NCI-H69 (cell line): ENCODE measurements at regions not wholly inside any gene's neighbourhood (a gene's known extent, or its start where the extent isn't known, plus 50 kb on each side); places are given as distances from the start of the nearest gene placed in this dataset.
"Not testable (repeated sequence)": the region's sequence is repeated elsewhere in the genome, so short reads cannot be mapped to it uniquely, and the experiment has no call there.

ENCODE experiments used
- DNase-seq: peaks from one replicate; lab custom pipeline; 2025; lab: John Stamatoyannopoulos, UW

DNA sequence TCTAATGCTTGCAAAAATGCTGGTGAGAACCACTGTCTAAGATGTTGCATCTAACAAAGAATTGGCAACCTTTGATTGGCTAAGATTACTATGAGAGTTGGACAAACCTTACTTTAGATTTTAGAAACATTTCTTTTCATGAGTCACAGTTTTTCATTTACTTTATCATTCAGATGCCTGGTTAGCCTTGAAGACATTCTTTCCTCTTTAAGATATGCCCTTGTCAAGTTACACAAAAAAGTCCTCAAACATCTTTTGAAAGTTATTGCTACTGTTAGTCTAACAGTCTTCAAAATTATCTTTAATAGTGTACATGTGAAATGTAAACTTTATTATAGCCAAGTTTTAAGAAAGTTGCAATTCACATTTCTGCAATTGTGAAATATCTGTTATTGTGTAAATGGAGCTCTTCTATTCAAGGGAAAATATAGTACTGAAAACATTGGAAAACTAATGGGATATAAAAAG lies 276.3 kb downstream of the RND3 start:
- no peak for DNase-seq

DNA sequence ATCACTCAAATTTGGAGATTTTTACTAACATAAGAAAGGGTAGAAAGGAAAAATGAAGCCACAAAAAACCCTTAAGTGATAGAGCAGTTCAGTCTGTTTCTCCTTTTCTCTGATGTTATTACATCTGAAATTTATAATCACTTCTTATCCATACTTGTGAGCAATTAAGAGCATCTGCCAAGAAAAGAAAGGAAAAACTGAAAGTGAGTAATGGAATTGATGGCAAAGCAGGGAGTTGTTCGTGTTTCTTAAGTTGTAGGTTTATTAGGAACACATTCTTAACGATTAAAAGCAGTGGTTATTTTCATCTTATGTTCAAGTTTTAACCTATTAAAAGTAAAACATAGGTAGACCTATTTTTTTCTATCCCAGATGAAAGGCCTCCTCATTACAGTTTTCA lies 277.7 kb downstream of the RND3 start:
- DNase-seq = no peak

- no peak for DNase-seq
These were observed 278.8 kb downstream of the RND3 start for GRCh38 chr2:150208689-150209088.

DNA sequence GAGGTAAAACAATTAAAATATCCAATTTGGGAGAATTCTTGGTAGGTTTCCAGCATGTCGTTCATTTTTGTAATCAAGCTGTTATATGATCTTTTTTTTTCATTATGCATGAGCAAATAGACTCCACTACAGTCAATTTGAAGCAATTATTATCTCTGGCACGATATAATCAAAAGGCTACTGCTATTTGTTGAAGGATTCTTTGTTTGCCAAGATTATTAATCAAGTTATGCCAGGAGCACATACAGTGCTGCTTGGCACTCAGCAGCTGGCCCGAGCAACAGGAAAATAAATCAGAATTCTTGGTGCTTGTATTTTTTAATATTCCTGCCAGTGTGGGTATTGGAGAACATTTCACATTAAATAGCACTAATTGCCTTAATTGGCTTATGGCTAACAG lies 279.5 kb downstream of the RND3 start:
- peak; percentile 88 for DNase-seq

DNA sequence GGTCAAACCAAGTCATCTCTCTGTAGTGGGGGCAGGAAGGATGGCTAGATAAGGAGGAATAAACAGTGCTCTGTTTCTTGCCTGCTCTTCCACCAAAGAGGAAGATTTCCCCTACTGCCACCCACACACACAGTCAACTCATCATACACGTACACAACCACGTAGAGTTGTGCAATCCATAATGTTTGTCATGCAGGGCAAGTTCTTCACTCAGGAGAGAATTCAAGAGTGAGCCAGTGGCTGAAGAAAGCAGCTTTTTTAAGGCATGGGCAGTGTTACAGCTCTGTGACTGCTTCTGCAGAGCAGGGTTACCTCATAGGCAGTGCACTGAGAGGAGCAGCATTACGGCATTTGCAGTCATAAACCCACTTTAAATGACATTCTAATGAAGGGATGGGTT lies 283.0 kb downstream of the RND3 start:
- no peak for DNase-seq

- not testable (repeated sequence) for DNase-seq
These were observed 292.7 kb downstream of the RND3 start for GRCh38 chr2:150194816-150195215.

DNA sequence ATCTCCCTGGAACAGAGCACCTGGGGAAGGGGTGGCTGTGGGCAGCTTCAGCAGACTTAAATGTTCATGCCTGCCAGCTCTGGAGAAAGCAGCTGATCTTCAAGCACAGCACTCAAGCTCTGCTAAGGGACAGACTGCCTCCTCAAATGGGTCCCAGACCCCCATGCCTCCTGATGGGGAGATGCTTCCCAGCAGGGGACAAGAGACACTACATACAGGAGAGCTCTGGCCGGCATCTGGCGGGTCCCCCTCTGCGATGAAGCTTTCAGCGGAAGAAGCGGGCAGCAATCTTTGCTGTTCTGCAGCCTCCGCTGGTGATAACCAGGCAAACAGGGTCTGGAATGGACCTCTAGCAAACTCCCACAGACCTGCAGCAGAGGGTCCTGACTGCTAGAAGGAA lies 294.8 kb downstream of the RND3 start:
- no peak for DNase-seq

DNA sequence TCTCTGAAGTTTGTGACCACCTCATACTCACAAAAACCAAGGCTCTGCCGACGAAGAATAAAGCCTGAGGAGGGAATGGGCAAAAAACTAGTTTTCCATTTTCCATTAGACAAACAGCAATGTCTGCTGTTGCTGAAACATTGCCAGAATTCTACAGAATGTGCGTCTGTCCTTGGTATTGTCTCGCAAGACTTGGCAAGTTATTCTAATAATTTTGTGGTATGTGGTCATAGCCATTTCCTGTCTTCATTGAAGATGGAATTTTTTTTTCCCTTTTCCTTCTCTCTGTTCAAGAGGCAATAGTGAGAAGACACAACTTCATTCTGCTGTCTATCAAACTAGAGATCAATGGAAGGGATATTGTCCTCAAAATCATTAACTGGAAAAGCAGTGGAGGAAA lies 296.1 kb downstream of the RND3 start:
- no peak for DNase-seq

- DNase-seq = no peak
These were observed 296.9 kb downstream of the RND3 start for GRCh38 chr2:150190546-150190945.

GRCh38 chr2:150188800-150189199 lies 298.7 kb downstream of the RND3 start:
- no peak for DNase-seq

GRCh38 chr2:150188177-150188576 lies 299.3 kb downstream of the RND3 start:
- no peak for DNase-seq

GRCh38 chr2:150182566-150183235 lies 304.8 kb downstream of the RND3 start:
- DNase-seq = peak; percentile 60

DNA sequence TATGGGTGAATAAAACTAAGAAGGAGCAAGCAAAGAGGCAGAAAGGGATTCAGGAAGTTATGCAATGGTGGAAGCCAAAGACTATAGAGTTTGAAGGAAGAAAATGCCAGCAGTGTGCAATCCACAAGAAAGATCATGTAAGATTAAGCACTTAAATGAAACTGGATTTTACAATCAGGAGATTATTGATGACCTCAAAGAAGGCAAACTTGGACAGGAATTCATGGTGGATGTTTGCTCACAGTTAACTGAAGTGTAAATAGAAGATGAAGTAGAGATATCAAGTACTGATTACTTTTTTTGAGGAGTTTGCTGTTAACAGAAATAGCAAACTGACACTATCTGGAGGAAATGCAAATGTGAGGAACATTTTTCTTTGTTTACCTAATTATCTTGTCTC lies 308.9 kb downstream of the RND3 start:
- no peak for DNase-seq

GRCh38 chr2:150174971-150175421 lies 312.5 kb downstream of the RND3 start:
- no peak for DNase-seq

- DNase-seq = no peak
These were observed 313.2 kb downstream of the RND3 start for GRCh38 chr2:150174056-150174805.

DNA sequence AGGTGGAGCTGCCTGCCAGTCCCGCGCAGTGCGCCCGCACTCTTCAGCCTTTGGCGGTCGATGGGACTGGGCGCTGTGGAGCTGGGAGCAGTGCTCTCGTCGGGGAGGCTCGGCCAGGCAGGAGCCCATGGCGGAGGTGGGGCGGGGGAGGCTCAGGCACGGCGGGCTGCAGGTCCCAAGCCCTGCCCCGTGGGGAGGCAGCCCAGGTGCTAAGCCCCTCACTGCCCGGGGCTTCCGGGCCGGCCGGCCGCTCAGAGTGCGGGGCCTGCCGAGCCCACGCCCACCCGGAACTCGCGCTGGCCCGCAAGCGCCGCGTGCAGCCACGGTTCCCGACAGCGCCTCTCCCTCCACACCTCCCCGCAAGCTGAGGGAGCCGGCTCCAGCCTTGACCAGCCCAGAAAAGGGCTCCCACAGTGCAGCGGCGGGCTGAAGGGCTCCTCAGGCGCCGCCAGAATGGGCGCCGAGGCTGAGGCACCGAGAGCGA lies 316.4 kb downstream of the RND3 start:
- no peak for DNase-seq

DNA sequence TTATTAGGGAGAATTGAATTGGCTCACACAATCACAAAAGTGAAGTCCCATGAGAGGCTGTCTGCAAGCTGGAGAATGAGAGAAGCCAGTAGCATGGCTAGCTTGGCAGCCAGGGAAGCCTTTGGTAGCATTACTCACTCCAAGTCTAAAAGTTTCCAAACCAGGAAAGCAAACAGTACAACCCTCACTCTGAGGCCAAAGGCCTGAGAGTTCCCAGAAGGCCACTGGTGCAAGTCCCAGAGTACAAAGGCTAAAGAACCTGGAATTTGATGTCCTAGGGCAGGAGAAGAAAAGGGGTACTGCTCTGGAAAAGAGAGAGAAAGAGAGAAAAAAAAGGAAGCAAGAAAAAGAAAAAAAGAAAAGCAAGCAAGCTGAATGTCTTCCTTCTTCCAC lies 318.2 kb downstream of the RND3 start:
- no peak for DNase-seq

- DNase-seq = no peak
These were observed 318.8 kb downstream of the RND3 start for GRCh38 chr2:150168595-150169236.

DNA sequence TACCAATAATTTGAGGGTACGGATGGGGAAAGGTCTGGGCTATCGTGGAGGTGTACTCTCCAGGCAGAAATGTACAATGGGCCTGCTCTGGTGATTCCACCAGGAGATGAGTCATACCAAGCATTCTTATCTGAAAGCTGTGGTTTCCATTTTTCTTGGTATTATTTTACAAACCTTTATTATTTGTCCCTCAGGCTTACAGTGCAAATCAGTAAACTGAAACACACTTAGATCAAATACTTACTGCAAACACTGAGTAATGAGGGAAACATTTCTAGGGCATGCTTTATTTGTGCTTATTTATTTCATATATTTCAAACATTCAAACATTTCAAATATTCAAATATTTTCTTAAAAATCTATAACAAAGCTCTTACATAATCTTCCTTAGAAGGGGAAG lies 319.8 kb downstream of the RND3 start:
- DNase-seq = peak; percentile 1

DNA sequence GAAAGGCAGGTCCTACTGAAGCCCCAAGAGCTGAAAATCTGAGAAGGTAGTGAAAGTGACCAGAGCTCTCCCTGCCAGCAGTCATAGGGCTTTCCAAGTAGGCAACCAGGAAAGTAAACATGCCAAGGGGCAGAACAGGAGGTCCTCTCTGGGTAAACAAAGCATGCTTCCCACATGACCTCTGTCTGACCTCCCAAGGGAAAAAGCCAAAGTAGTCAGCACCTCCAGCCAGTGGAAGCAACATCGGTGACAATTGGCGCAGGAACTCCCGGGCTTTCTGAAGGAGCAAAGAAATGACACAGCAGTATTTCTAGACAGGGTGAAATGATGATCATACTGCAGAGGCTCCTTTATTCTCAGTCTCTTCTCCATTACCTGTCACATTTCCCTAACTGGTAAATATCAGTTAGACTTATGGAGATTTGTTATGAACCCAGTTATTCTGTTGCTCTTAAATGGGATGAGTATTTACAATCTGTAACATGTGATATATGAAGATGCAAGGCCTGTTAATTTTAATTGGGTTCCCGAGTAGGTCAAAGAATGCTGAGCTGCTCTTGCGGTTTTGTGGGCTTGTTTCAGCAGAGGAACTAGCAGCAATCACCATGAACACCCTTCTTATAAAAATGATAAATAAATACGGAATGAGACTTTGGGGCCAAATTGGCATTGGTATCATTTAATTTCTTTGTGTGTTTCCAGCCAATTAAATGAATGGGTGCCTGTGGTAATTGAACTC lies 321.0 kb downstream of the RND3 start:
- peak; percentile 34 for DNase-seq

DNA sequence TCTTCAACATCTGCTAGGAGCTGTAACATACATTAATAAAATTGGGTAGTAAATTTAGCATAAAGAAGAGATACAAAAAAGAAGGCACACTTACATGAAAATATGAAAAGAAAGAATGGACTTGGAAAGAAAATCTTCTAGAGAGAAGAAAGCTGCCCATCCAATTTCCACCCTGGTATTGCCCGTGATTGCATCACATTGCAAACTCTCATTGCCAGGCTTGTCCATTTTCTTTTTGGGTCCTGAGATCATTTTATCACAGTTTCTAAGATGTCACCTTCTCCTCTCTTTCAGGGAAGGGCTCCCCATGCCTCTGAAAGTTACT lies 321.5 kb downstream of the RND3 start:
- no peak for DNase-seq

- DNase-seq = no peak
These were observed 322.0 kb downstream of the RND3 start for GRCh38 chr2:150165442-150165841.
